ENCODE measurements at regions not wholly inside any gene's neighbourhood (a gene's known extent, or its start where the extent isn't known, plus 50 kb on each side); places are given as distances from the start of the nearest gene placed in this dataset.

DNA sequence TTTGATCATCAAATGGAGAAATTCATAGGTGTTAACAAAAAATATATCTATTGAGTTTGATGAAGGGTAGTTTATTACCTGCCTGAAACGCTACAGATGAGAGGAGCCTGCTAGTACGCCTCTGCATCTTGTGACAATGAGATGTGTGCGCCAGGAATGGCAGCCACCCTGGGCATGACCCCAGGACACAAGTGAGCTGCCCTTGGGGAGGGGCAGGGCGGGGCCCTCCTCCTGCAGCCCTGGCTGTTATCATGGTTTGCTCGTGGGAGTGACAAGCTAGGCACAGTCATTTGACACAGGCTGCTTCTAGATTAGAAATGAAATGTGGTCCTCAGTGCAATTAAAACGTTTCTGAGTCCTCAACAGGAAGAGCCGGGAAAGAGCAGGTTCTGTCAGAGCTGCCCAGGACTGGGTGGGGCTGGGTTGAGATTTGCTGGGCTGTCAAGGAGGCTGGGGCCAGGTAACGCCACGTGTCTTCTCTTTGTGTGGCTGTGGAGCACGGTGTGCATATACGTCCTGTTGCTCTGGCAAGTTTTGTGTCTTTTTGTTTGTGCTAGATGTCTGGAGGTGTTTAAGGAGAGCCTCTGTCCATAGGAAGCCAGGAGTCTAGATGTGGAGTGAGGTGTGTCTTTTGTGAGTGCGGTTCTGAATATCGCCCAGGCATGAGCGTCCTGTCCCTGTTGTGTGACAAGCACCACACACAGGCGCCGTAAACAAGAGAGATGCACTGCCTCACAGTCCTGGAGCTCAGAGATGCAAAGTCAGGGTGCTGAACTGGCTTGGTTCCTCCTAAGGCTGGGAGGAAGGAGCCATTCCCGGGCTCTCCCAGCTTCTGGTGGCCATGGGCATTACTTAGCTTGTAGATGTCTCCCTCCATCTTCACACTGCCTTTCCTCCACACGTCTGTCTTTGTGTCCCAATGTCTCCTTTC lies 129.0 kb upstream of the IRX4 start:
- H3K27ac ChIP-seq = no peak overlapping the region
- DNase-seq = peak in 1 of 2 donors; percentile 39
- no peaks in the 10 kb centered on the region for H3K9me3 ChIP-seq
- WGBS, 2 donors = 59 to 69% methylated on average over 14 to 18 of the region's 18 CpGs
- peaks cover 0 to 8% (median 0%) of the 10 kb centered on the region in 4 donors for H3K4me1 ChIP-seq
- no peaks in the 10 kb centered on the region for H3K27me3 ChIP-seq
- ATAC-seq (ENCODE audit: low FRiP score in 2 of 2) = no peak
- no peaks in the 10 kb centered on the region for H3K36me3 ChIP-seq
- H3K4me3 ChIP-seq = no peak overlapping the region
- no peak for TF ChIP-seq POLR2AphosphoS5 (IDR thresholded peaks at IDR 0.05)
- TF ChIP-seq POLR2A (IDR thresholded peaks at IDR 0.05) = no peak
- TF ChIP-seq EP300 (IDR thresholded peaks at IDR 0.05) = no peak
- TF ChIP-seq, protein P1, sequence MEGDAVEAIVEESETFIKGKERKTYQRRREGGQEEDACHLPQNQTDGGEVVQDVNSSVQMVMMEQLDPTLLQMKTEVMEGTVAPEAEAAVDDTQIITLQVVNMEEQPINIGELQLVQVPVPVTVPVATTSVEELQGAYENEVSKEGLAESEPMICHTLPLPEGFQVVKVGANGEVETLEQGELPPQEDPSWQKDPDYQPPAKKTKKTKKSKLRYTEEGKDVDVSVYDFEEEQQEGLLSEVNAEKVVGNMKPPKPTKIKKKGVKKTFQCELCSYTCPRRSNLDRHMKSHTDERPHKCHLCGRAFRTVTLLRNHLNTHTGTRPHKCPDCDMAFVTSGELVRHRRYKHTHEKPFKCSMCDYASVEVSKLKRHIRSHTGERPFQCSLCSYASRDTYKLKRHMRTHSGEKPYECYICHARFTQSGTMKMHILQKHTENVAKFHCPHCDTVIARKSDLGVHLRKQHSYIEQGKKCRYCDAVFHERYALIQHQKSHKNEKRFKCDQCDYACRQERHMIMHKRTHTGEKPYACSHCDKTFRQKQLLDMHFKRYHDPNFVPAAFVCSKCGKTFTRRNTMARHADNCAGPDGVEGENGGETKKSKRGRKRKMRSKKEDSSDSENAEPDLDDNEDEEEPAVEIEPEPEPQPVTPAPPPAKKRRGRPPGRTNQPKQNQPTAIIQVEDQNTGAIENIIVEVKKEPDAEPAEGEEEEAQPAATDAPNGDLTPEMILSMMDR (IDR thresholded peaks at IDR 0.05) = no peak

DNA sequence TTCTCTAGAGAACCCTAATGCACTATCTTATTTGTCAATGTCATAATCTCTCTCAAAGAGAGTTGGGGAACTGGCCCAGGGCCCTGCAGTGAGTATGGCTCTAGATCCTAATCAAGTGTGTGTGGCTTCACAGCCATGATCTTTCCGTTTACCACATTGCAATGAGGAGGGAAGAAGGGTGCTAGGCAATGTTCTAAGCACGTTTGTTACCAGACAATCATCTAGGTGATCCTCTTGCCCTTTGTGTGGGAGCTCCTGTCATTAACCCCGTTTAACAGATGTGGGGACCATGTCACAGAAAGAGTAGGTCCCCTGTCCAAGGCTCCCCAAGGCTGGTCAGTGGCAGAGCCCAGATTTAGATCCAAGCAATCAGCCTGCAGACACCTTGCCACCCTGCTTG lies 128.2 kb upstream of the IRX4 start:
- no peak overlapping the region for H3K27ac ChIP-seq
- DNase-seq (no peak), ATAC-seq (ENCODE audit: low FRiP score in 2 of 2) (no peak)
- no peaks in the 10 kb centered on the region for H3K27me3 ChIP-seq
- H3K36me3 ChIP-seq = no peaks in the 10 kb centered on the region
- no peaks in the 10 kb centered on the region for H3K9me3 ChIP-seq
- peaks cover 0 to 8% (median 0%) of the 10 kb centered on the region in 4 donors for H3K4me1 ChIP-seq
- 63 to 71% methylated on average over 3 of the region's 3 CpGs for WGBS, 2 donors
- H3K4me3 ChIP-seq = no peak overlapping the region
- no peak for TF ChIP-seq EP300 (IDR thresholded peaks at IDR 0.05)
- TF ChIP-seq, protein P1 (IDR thresholded peaks at IDR 0.05) = no peak
- TF ChIP-seq POLR2A (IDR thresholded peaks at IDR 0.05) = no peak
- TF ChIP-seq POLR2AphosphoS5 (IDR thresholded peaks at IDR 0.05) = no peak

DNA sequence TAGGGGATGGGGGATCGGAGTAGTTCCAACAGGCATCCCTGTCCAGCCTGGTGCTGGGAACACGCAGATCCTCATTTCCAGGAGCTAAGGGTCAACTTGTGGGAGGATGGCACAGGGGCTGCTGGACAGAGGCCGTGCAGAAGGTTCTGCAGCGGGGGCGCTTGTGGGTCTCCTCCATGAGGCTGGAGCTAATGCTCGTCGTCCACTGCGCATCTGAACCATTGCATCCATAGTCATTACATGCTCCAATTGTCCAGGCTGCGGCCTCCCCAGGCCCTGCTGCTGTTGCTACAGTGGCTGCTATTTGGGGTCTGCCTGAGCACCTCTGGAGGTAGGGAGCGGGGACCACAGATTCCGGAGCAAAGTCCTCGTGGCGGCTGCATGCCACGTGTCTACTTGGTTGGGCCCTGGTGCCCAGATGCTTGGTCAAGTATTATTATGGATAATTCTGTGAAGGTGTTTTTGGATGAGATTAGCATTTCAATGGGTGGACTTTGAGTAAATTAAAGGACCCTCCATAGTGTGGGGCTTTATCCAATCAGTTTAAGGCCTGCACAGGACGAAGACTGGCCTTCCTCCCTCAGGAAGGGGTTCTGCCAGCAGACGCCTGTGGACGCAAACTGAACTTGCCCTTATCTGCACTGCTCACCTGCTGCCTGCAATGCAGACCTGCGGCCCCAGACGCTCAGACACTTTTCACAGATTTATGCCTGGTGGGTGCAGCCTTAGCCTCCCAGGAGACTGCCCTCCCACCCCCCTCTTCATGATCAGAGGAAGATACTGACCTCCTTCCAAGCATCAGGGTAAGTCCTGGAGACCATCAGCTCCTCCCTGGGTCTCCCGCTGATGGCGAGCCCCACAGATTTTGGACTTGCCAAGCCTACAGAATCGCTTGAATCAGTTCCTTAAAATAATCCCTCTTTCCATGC lies 127.5 kb upstream of the IRX4 start:
- Histone ChIP-seq H3K27me3 (no peaks in the 10 kb centered on the region), H3K4me1 (peaks cover 0 to 8% (median 0%) of the 10 kb centered on the region in 4 donors), H3K9me3 (no peaks in the 10 kb centered on the region), H3K27ac (no peak overlapping the region), H3K4me3 (no peak overlapping the region), H3K36me3 (no peaks in the 10 kb centered on the region)
- WGBS, 2 donors = 85 to 93% methylated on average over 12 to 22 of the region's 22 CpGs
- TF ChIP-seq POLR2AphosphoS5 (IDR thresholded peaks at IDR 0.05) (no peak), POLR2A (IDR thresholded peaks at IDR 0.05) (no peak), EP300 (IDR thresholded peaks at IDR 0.05) (no peak)
- TF ChIP-seq, protein P1 (IDR thresholded peaks at IDR 0.05) = no peak
- ATAC-seq (ENCODE audit: low FRiP score in 2 of 2) (no peak), DNase-seq (no peak)

DNA sequence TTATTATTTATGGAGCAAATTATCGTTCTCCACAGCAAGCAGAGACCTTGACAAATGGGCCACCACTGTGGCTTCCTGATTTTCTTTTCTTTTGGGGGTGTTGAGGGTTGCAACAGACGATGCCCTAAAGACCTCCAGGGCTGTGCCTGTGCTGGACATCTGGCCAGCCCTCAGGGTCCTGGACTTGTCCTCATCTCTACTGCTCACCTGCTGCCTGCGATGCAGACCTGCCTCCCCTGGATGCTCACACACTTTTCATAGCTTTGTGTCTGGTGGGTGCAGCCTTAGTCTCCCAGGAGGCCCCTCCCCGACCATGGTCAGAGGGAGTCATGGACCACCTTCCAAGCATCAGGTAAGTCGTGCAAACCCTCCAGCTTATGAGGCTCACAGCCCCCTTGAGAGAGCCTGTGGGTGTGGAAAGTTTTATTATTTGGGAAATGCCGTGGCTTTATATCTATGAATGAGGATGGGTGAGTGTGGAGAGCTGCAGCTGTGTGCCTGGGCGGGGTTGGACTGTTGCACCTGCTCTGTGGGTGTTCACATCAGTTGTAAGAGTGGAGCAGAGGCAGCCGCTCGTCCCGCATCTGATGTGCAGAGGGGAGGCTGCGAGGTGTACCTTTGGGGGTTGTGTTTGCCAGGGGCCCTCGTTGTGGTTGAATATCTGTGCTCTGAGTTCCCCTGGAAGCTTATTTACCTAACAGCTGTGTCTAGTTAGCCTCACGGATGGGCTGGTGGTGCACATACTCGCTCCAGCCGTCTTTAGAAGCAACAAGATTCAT lies 126.3 kb upstream of the IRX4 start:
- H3K4me3 ChIP-seq = no peak overlapping the region
- H3K4me1 ChIP-seq = peaks cover 0 to 8% (median 0%) of the 10 kb centered on the region in 4 donors
- DNase-seq = no peak
- no peaks in the 10 kb centered on the region for H3K9me3 ChIP-seq
- H3K36me3 ChIP-seq = no peaks in the 10 kb centered on the region
- no peak for TF ChIP-seq POLR2A (IDR thresholded peaks at IDR 0.05)
- TF ChIP-seq, protein P1 (IDR thresholded peaks at IDR 0.05) = no peak
- no peak for TF ChIP-seq POLR2AphosphoS5 (IDR thresholded peaks at IDR 0.05)
- no peak for TF ChIP-seq EP300 (IDR thresholded peaks at IDR 0.05)
- H3K27me3 ChIP-seq = no peaks in the 10 kb centered on the region
- 67 to 84% methylated on average over 12 to 15 of the region's 15 CpGs for WGBS, 2 donors
- H3K27ac ChIP-seq = no peak overlapping the region
- no peak for ATAC-seq (ENCODE audit: low FRiP score in 2 of 2)
